ENCODE measurements at regions not wholly inside any gene's neighbourhood (a gene's known extent, or its start where the extent isn't known, plus 50 kb on each side); places are given as distances from the start of the nearest gene placed in this dataset.
"Not testable (repeated sequence)": the region's sequence is repeated elsewhere in the genome, so short reads cannot be mapped to it uniquely, and the experiment has no call there.

- DNase-seq (ENCODE audit: low spot score): no peak
Measured at GRCh38 chr11:82049199-82049598, 684.5 kb downstream of the FAM181B start.

GRCh38 chr11:82047200-82047599, 686.5 kb downstream of the FAM181B start:
- no peak for DNase-seq (ENCODE audit: low spot score)

- peak; percentile 7 for DNase-seq (ENCODE audit: low spot score)
Measured at GRCh38 chr11:82046778-82047177, 686.9 kb downstream of the FAM181B start.

GRCh38 chr11:82045748-82046457, 687.8 kb downstream of the FAM181B start:
- no peak for DNase-seq (ENCODE audit: low spot score)

- no peak for DNase-seq (ENCODE audit: low spot score)
Measured at GRCh38 chr11:82043316-82043715, 690.3 kb downstream of the FAM181B start.

- DNase-seq (ENCODE audit: low spot score): no peak
Measured at GRCh38 chr11:82041764-82042163, 691.9 kb downstream of the FAM181B start.

- DNase-seq (ENCODE audit: low spot score): no peak
Measured at GRCh38 chr11:82038154-82038553, 695.5 kb downstream of the FAM181B start.

- DNase-seq (ENCODE audit: low spot score): no peak
Measured at GRCh38 chr11:82034527-82034926, 699.1 kb downstream of the FAM181B start.

- DNase-seq (ENCODE audit: low spot score): not testable (repeated sequence)
Measured at GRCh38 chr11:82027335-82027734, 706.3 kb downstream of the FAM181B start.

- no peak for DNase-seq (ENCODE audit: low spot score)
Measured at GRCh38 chr11:82024760-82025159, 708.9 kb downstream of the FAM181B start.

- no peak for DNase-seq (ENCODE audit: low spot score)
Measured at GRCh38 chr11:82012276-82012675, 721.4 kb downstream of the FAM181B start.

GRCh38 chr11:82009133-82009532, 724.5 kb downstream of the FAM181B start:
- DNase-seq (ENCODE audit: low spot score): no peak

GRCh38 chr11:82007521-82007920, 726.1 kb downstream of the FAM181B start:
- DNase-seq (ENCODE audit: low spot score): no peak

- no peak for DNase-seq (ENCODE audit: low spot score)
Measured at GRCh38 chr11:82004537-82005213, 729.0 kb downstream of the FAM181B start.

- DNase-seq (ENCODE audit: low spot score): no peak
Measured at GRCh38 chr11:82003671-82004515, 729.8 kb downstream of the FAM181B start.

GRCh38 chr11:82003024-82003423, 730.6 kb downstream of the FAM181B start:
- no peak for DNase-seq (ENCODE audit: low spot score)

GRCh38 chr11:81995889-81996288, 737.8 kb downstream of the FAM181B start:
- no peak for DNase-seq (ENCODE audit: low spot score)

GRCh38 chr11:81993755-81994154, 739.9 kb downstream of the FAM181B start:
- no peak for DNase-seq (ENCODE audit: low spot score)

GRCh38 chr11:81990659-81991443, 742.8 kb downstream of the FAM181B start:
- DNase-seq (ENCODE audit: low spot score): no peak

- DNase-seq (ENCODE audit: low spot score): no peak
Measured at GRCh38 chr11:81989093-81989492, 744.6 kb downstream of the FAM181B start.

GRCh38 chr11:81987829-81988472, 745.7 kb downstream of the FAM181B start:
- DNase-seq (ENCODE audit: low spot score): no peak
